A673 (cell line): ENCODE measurements at regions not wholly inside any gene's neighbourhood (a gene's known extent, or its start where the extent isn't known, plus 50 kb on each side); places are given as distances from the start of the nearest gene placed in this dataset.
"Not testable (repeated sequence)": the region's sequence is repeated elsewhere in the genome, so short reads cannot be mapped to it uniquely, and the experiment has no call there.

Source experiments
- BruUV-seq: library from RNA; stranded (reverse); fragments of 400-500 nt; replicated peaks from 2 replicates; lab custom pipeline; 2021; lab: Mats Ljungman, UMichigan
- CTCF ChIA-PET: fragments of 300-600 bp; sonication (Branson Sonifier 250); formaldehyde crosslinking; loops from one replicate; lab custom pipeline; 2022; ENCODE audit warnings: antibody characterized with exemption; lab: Charles Lee
- POLR2A ChIA-PET: fragments of 300-600 bp; sonication (Branson Sonifier 250); formaldehyde crosslinking; loops from one replicate; lab custom pipeline; 2022; ENCODE audit warnings: antibody characterized with exemption; ENCODE audit not compliant: low non-redundant PET; lab: Charles Lee
- DNase-seq: peaks from one replicate; pipeline ENCODE4 v3.0.0-alpha.2; 2015; ENCODE audit warnings: low spot score
- H3K27ac ChIP-seq: fragments of 200-600 bp; sonication (generic); 2 replicates; pipeline ENCODE4 v1.5.1; 2016; ENCODE audit warnings: mixed run types, low read depth, mild to moderate bottlenecking, mixed read lengths, antibody characterized with exemption, low read length; ENCODE audit not compliant: poor library complexity, severe bottlenecking
- H3K27me3 ChIP-seq: fragments of 200-600 bp; sonication (generic); replicated peaks from 2 replicates; pipeline ENCODE4 v1.6.1; 2017; ENCODE audit warnings: mixed run types, low read depth, mild to moderate bottlenecking, mixed read lengths, antibody characterized with exemption, low read length; ENCODE audit not compliant: insufficient read depth, poor library complexity
- H3K36me3 ChIP-seq: fragments of 200-600 bp; sonication (generic); 2 replicates; pipeline ENCODE4 v1.6.1; 2016; ENCODE audit warnings: mixed run types, mild to moderate bottlenecking, mixed read lengths, antibody characterized with exemption, low read length; ENCODE audit not compliant: insufficient read depth, poor library complexity, severe bottlenecking
- H3K4me1 ChIP-seq: fragments of 200-600 bp; sonication (generic); 2 replicates; pipeline ENCODE4 v1.6.1; 2017; ENCODE audit warnings: mixed run types, mild to moderate bottlenecking, mixed read lengths, antibody characterized with exemption, low read length; ENCODE audit not compliant: insufficient read depth, poor library complexity, severe bottlenecking
- H3K4me3 ChIP-seq: fragments of 200-600 bp; sonication (generic); 2 replicates; pipeline ENCODE4 v1.5.1; 2016; ENCODE audit warnings: low read depth, mixed run types, mild to moderate bottlenecking, mixed read lengths, low read length; ENCODE audit not compliant: poor library complexity, severe bottlenecking
- H3K9me3 ChIP-seq: fragments of 200-600 bp; sonication (generic); 2 replicates; pipeline ENCODE4 v1.6.1; 2016; ENCODE audit warnings: mixed run types, low read depth, mild to moderate bottlenecking, mixed read lengths, antibody characterized with exemption, low read length; ENCODE audit not compliant: poor library complexity, severe bottlenecking
- EZH2 ChIP-seq: fragments of 200-600 bp; sonication (generic); IDR thresholded peaks from 2 replicates; pipeline ENCODE4 v1.6.1; 2017; ENCODE audit warnings: borderline replicate concordance, low read depth, mild to moderate bottlenecking, mixed read lengths, antibody characterized with exemption, low read length; ENCODE audit not compliant: poor library complexity, severe bottlenecking
- intact Hi-C: fragments of 100-400 bp; cut with micrococcal nuclease; formaldehyde crosslinking; loops from one replicate; pipeline ENCODE4 v1.10.0; 2022; ENCODE audit not compliant: unreplicated experiment
- TF ChIP-seq, protein P1 (sequence below): fragments of 300-800, 200-600 bp; sonication (generic); conservative IDR thresholded peaks from 2 replicates; pipeline ENCODE4 v1.5.1; 2017; ENCODE audit warnings: low read depth, mild to moderate bottlenecking, antibody characterized with exemption, low read length, moderate library complexity, mixed read lengths

DNA sequence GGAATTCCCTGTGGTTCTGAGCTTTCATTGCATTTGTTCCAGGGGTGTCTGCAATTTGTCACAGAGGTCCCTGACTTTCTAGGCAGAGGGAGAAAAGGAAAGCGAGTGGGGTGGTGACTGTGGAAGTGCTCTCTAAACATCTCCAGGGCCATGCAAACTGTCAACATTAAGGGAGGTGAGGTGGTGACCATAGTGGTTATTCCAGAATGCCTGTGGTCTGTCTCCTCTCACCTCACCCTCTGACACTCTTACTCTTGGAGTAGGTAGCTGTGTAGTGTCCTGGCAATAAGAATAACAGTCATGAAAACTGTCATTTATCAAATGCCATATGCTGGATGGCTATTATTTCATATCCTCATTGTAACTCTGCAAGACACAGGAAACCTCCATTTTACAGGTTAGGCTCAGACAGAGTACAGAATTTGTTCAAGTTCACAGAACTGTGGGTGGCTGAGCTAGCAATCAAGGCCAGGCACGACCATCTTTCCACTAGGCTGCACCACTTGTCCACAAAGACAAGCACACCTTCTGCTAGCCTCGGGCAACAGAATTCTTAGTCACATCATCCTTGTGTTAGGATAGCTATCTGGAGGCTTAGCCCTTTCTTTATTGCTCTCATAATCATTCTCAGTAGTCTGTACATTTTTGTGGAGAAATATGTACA, 179.4 kb downstream of the CD47 start:
- DNase-seq, result no peak
- intact Hi-C loops, result no loop called here
- Histone ChIP-seq H3K27ac (no peak overlapping the region), H3K36me3 (no peaks in the 10 kb centered on the region), H3K4me1 (no peaks in the 10 kb centered on the region), H3K9me3 (no peaks in the 10 kb centered on the region), H3K4me3 (no peak overlapping the region), H3K27me3 (peaks cover 13% of the 10 kb centered on the region)
- no TSS peak for BruUV-seq
- TF ChIP-seq EZH2, result no peak
- TF ChIP-seq, protein P1, sequence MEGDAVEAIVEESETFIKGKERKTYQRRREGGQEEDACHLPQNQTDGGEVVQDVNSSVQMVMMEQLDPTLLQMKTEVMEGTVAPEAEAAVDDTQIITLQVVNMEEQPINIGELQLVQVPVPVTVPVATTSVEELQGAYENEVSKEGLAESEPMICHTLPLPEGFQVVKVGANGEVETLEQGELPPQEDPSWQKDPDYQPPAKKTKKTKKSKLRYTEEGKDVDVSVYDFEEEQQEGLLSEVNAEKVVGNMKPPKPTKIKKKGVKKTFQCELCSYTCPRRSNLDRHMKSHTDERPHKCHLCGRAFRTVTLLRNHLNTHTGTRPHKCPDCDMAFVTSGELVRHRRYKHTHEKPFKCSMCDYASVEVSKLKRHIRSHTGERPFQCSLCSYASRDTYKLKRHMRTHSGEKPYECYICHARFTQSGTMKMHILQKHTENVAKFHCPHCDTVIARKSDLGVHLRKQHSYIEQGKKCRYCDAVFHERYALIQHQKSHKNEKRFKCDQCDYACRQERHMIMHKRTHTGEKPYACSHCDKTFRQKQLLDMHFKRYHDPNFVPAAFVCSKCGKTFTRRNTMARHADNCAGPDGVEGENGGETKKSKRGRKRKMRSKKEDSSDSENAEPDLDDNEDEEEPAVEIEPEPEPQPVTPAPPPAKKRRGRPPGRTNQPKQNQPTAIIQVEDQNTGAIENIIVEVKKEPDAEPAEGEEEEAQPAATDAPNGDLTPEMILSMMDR, result no peak
- ChIA-PET CTCF (no interaction called here), POLR2A (no interaction called here)

DNA sequence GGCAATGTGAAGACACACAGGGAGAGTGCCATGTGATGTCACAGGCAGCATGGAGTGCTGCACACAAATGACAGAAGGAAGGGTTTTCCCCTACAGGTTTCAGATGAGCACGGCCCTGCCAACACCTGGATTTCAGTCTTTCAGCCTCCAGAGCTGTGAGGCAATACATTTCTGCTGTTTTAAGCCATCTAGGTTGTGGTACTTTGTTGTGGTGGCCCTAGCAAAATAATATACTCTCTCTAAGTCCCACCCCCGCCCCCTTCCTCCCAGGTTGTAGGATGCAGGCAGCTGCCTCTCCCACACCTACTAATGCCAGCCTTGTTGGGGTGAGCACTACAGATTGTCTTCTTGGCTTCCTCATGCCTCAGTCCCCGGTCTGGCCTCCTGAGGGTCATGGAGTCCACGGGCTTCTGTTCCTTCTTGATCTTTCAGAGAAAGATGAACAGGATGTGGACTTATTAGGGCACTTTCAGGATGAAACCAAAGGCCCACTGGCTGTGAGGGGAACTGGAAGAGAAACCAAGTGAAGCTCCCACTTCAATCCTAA, 180.0 kb downstream of the CD47 start:
- intact Hi-C loops, result no loop called here

DNA sequence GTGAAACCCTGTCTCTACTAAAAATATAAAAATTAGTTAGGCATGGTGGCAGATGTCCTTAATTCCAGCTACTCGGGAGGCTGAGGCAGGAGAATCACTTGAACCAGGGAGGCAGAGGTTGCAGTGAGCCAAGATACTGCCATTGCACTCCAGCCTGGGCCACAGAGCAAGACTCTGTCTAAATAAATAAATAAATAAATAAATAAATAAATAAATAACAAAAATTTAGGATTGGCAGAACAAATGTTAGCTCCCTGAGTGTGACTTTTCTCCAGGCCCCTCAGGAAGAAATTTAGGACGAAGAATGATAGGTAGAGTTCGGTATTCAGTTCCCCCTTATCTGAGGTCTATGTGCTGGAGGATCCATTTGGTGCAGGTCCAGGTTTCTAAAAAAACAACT, 181.2 kb downstream of the CD47 start:
- CTCF ChIA-PET, H3K36me3 ChIP-seq, H3K9me3 ChIP-seq, H3K4me1 ChIP-seq, intact Hi-C loops, POLR2A ChIA-PET, DNase-seq, H3K4me3 ChIP-seq, H3K27ac ChIP-seq, BruUV-seq: not testable (repeated sequence)
- peaks cover 13% of the 10 kb centered on the region for H3K27me3 ChIP-seq

More for the DNA sequence above, 180.0 kb downstream of the CD47 start:
- ChIA-PET POLR2A (no interaction called here), CTCF (no interaction called here)
- Histone ChIP-seq H3K27ac (no peak overlapping the region), H3K9me3 (no peaks in the 10 kb centered on the region), H3K4me3 (no peak overlapping the region), H3K36me3 (no peaks in the 10 kb centered on the region), H3K4me1 (no peaks in the 10 kb centered on the region), H3K27me3 (peaks cover 12% of the 10 kb centered on the region)
- no peak for TF ChIP-seq EZH2
- TF ChIP-seq, protein P1, result no peak
- DNase-seq, result no peak
- no TSS peak for BruUV-seq

DNA sequence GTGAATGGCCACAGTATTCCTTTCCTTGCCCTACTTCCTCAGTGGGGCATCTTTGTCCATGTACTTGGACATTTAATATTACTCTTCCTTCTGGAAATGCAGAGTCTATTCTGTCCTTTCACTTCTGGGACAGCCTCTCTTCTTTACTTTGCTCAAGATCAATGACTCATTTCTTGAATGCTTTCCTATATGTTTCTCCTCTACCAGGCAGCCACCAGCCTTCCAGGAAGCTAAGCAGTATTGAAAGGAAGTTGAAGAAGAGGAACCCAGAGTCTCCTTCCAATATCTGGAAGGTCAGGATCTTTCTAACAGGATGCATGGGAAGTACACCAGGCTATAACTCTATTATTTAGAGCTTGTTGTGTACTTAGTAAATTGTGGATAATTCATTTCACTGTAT, 182.8 kb downstream of the CD47 start:
- H3K36me3 ChIP-seq, result no peaks in the 10 kb centered on the region
- H3K4me1 ChIP-seq, result no peaks in the 10 kb centered on the region
- H3K27me3 ChIP-seq, result peaks cover 13% of the 10 kb centered on the region
- ChIA-PET CTCF (no interaction called here), POLR2A (no interaction called here)
- no peak overlapping the region for H3K27ac ChIP-seq
- intact Hi-C loops, result no loop called here
- H3K9me3 ChIP-seq, result no peaks in the 10 kb centered on the region
- no peak for DNase-seq
- no peak overlapping the region for H3K4me3 ChIP-seq
- BruUV-seq, result no TSS peak
- TF ChIP-seq EZH2, result no peak
- TF ChIP-seq, protein P1, result no peak
